Keratinocyte (primary cell): ENCODE measurements at regions not wholly inside any gene's neighbourhood (a gene's known extent, or its start where the extent isn't known, plus 50 kb on each side); places are given as distances from the start of the nearest gene placed in this dataset.

Source experiments
- DNase-seq: peaks from one replicate; pipeline ENCODE4 v3.0.0-alpha.2; 2011; ENCODE audit warnings: low read depth, missing footprints, low spot score
- FAIRE-seq: peaks from 2 replicates; lab custom pipeline; 2011; peaks lifted over from hg19 to GRCh38; lab: Jason Lieb, UNC
- H2AFZ ChIP-seq: 2 replicates; pipeline ENCODE4 v1.6.0; 2012; ENCODE audit warnings: low read length, control low read depth, inconsistent platforms; ENCODE audit not compliant: control insufficient read depth
- H3K27ac ChIP-seq: 2 replicates; pipeline ENCODE4 v1.5.1; 2011; ENCODE audit warnings: low read length; ENCODE audit not compliant: control insufficient read depth, insufficient read depth
- H3K27me3 ChIP-seq: 3 replicates; pipeline ENCODE4 v1.6.0; 2011; ENCODE audit warnings: low read length; ENCODE audit not compliant: control insufficient read depth, insufficient read depth; ENCODE audit errors: extremely low read depth
- H3K36me3 ChIP-seq, 2 experiments: 2 replicates in 1 of 2; 3 replicates in 1 of 2; pipeline ENCODE4 v1.5.1; 2011; ENCODE audit warnings: low read length in 2 of 2, mild to moderate bottlenecking in 1 of 2; ENCODE audit not compliant: control insufficient read depth in 2 of 2, insufficient read depth in 2 of 2; ENCODE audit errors: extremely low read depth in 1 of 2
- H3K4me1 ChIP-seq: 3 replicates; pipeline ENCODE4 v1.5.1; 2011; ENCODE audit warnings: low read length; ENCODE audit not compliant: control insufficient read depth, insufficient read depth; ENCODE audit errors: extremely low read depth
- H3K4me2 ChIP-seq: 3 replicates; pipeline ENCODE4 v1.6.0; 2011; ENCODE audit warnings: low read depth, low read length; ENCODE audit not compliant: control insufficient read depth, insufficient read depth; ENCODE audit errors: extremely low read depth
- H3K4me3 ChIP-seq, 3 experiments: fragments of 200-600 bp in 1 of 3; sonication (generic) in 1 of 3; 2 replicates in 2 of 3; 3 replicates in 1 of 3; pipeline ENCODE4 v1.5.1; 2011 to 2016; ENCODE audit warnings: low read length in 3 of 3, mild to moderate bottlenecking in 3 of 3, control low read depth in 2 of 3, inconsistent platforms in 1 of 3, low read depth in 1 of 3, mixed read lengths in 1 of 3, mixed run types in 1 of 3, moderate library complexity in 1 of 3; ENCODE audit not compliant: control insufficient read depth in 2 of 3, insufficient read depth in 2 of 3; ENCODE audit errors: extremely low read depth in 1 of 3
- H3K79me2 ChIP-seq: 2 replicates; pipeline ENCODE4 v1.6.0; 2012; ENCODE audit warnings: low read length; ENCODE audit not compliant: control insufficient read depth, insufficient read depth
- H3K9ac ChIP-seq: 3 replicates; pipeline ENCODE4 v1.6.0; 2011; ENCODE audit warnings: low read length; ENCODE audit not compliant: control insufficient read depth, insufficient read depth; ENCODE audit errors: extremely low read depth
- H3K9me1 ChIP-seq: 3 replicates; pipeline ENCODE4 v1.6.0; 2011; ENCODE audit warnings: low read length; ENCODE audit not compliant: control insufficient read depth, insufficient read depth; ENCODE audit errors: extremely low read depth
- H3K9me3 ChIP-seq: 2 replicates; pipeline ENCODE4 v1.5.1; 2012; ENCODE audit warnings: low read depth, low read length; ENCODE audit not compliant: control insufficient read depth
- H4K20me1 ChIP-seq: 3 replicates; pipeline ENCODE4 v1.6.0; 2011; ENCODE audit warnings: low read length; ENCODE audit not compliant: control insufficient read depth, insufficient read depth; ENCODE audit errors: extremely low read depth
- CTCF ChIP-seq, 3 experiments: IDR thresholded peaks in 1 of 3; conservative IDR thresholded peaks in 1 of 3; optimal IDR thresholded peaks in 1 of 3; 2 replicates in 2 of 3; 3 replicates in 1 of 3; pipeline versions ENCODE3 to v1.5.1; 2011; ENCODE audit warnings: low read length in 3 of 3, mild to moderate bottlenecking in 3 of 3, moderate library complexity in 2 of 3, control low read depth in 1 of 3, inconsistent platforms in 1 of 3; ENCODE audit not compliant: insufficient read depth in 2 of 3; ENCODE audit errors: extremely low read depth in 1 of 3
- EZH2 ChIP-seq: IDR thresholded peaks from one replicate; pipeline ENCODE4 v1.6.1; 2012; ENCODE audit warnings: inconsistent platforms, mild to moderate bottlenecking, low read length, moderate library complexity
- dilution Hi-C: fragments of 300-500 bp; cut with MboI; formaldehyde crosslinking; loops from one replicate; pipeline ENCODE4 v1.7.0; 2020; ENCODE audit warnings: low sequenced_read_pairs; ENCODE audit not compliant: extremely low pct_ligation_motif_present

- dilution Hi-C loops = no loop called here
- DNase-seq = no peak
- Histone ChIP-seq H3K9ac (no peak overlapping the region), H3K27me3 (no peaks in the 10 kb centered on the region), H3K27ac (no peak overlapping the region), H4K20me1 (no peaks in the 10 kb centered on the region), H3K36me3 (no peaks in the 10 kb centered on the region), H3K79me2 (no peaks in the 10 kb centered on the region), H3K9me3 (no peaks in the 10 kb centered on the region), H2AFZ (no peak overlapping the region), H3K4me3 (no peak overlapping the region), H3K4me2 (no peak overlapping the region), H3K4me1 (no peaks in the 10 kb centered on the region), H3K9me1 (no peaks in the 10 kb centered on the region)
- TF ChIP-seq CTCF (optimal IDR thresholded peaks at IDR 0.05 in 1 of 3, IDR thresholded peaks at IDR 0.05 in 1 of 3, conservative IDR thresholded peaks at IDR 0.05 in 1 of 3; ENCODE audit: extremely low read depth in 1 of 3, insufficient read depth in 2 of 3, low read length in 3 of 3) = no peak
- no peak for TF ChIP-seq EZH2
- no peak for FAIRE-seq
Observed at GRCh38 chr16:16884451-16884850, 505.5 kb downstream of the NPIPA7 start.

GRCh38 chr16:16887193-16887592, 508.3 kb downstream of the NPIPA7 start:
- Histone ChIP-seq H3K9me1 (no peaks in the 10 kb centered on the region), H4K20me1 (no peaks in the 10 kb centered on the region), H3K4me1 (no peaks in the 10 kb centered on the region), H3K9ac (no peak overlapping the region), H3K4me2 (no peak overlapping the region), H3K27me3 (no peaks in the 10 kb centered on the region), H3K9me3 (no peaks in the 10 kb centered on the region), H2AFZ (no peak overlapping the region), H3K36me3 (no peaks in the 10 kb centered on the region), H3K4me3 (no peak overlapping the region), H3K79me2 (no peaks in the 10 kb centered on the region), H3K27ac (no peak overlapping the region)
- dilution Hi-C loops = no loop called here
- TF ChIP-seq EZH2 (no peak), CTCF (optimal IDR thresholded peaks at IDR 0.05 in 1 of 3, IDR thresholded peaks at IDR 0.05 in 1 of 3, conservative IDR thresholded peaks at IDR 0.05 in 1 of 3; ENCODE audit: extremely low read depth in 1 of 3, insufficient read depth in 2 of 3, low read length in 3 of 3) (no peak)
- DNase-seq (no peak), FAIRE-seq (no peak)
